ENCODE measurements at regions not wholly inside any gene's neighbourhood (a gene's known extent, or its start where the extent isn't known, plus 50 kb on each side); places are given as distances from the start of the nearest gene placed in this dataset.

DNA sequence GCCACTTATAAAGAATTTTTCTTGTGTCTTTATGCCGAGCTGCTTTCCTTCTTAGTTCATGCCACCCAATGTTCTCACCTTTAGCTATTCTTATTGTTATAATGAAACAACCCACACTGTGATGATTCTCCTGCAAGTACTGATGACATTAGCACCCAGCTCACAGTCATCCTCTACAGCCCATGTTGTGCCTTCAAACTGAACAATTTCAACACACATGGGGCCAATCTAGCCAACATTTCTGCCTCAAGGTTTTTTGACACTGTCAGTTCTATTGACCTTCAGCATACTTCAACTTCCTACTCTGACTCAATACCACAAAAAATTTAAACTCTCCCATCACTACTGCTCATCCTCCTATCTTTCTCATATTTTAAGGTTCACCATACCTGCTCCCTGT lies 752.4 kb downstream of the FGF9 start:
- no peak for TF ChIP-seq RAD21 (IDR thresholded peaks at IDR 0.05; ENCODE audit: low read length)
- TF ChIP-seq RXRA (IDR thresholded peaks at IDR 0.05; ENCODE audit: borderline replicate concordance, low read depth) = no peak
- TF ChIP-seq CTCF (IDR thresholded peaks at IDR 0.05) = no peak
- no peak for TF ChIP-seq ZBTB33 (IDR thresholded peaks at IDR 0.05; ENCODE audit: borderline replicate concordance, low read depth)
- TF ChIP-seq EP300 (IDR thresholded peaks at IDR 0.05; ENCODE audit: borderline replicate concordance in 1 of 2, low read depth in 1 of 2, low read length in 1 of 2) = no peak
- TF ChIP-seq, protein P1, sequence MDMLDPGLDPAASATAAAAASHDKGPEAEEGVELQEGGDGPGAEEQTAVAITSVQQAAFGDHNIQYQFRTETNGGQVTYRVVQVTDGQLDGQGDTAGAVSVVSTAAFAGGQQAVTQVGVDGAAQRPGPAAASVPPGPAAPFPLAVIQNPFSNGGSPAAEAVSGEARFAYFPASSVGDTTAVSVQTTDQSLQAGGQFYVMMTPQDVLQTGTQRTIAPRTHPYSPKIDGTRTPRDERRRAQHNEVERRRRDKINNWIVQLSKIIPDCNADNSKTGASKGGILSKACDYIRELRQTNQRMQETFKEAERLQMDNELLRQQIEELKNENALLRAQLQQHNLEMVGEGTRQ (IDR thresholded peaks at IDR 0.05; ENCODE audit: borderline replicate concordance, low read depth, low read length) = no peak
- no peak for TF ChIP-seq FOSL2 (IDR thresholded peaks at IDR 0.05; ENCODE audit: borderline replicate concordance, low read depth)
- TF ChIP-seq MAX (IDR thresholded peaks at IDR 0.05; ENCODE audit: low read depth) = no peak
- TF ChIP-seq TCF12 (IDR thresholded peaks at IDR 0.05) = no peak

Data from SK-N-SH (cell line).